GM18502 (cell line): ENCODE measurements at regions not wholly inside any gene's neighbourhood (a gene's known extent, or its start where the extent isn't known, plus 50 kb on each side); places are given as distances from the start of the nearest gene placed in this dataset.
"Not testable (repeated sequence)": the region's sequence is repeated elsewhere in the genome, so short reads cannot be mapped to it uniquely, and the experiment has no call there.

Experiments
- ATAC-seq: cut with Tn5 transposase; IDR thresholded peaks from one replicate; pipeline ENCODE4 v1.9.1; 2021; ENCODE audit warnings: mild to moderate bottlenecking; ENCODE audit not compliant: unreplicated experiment, poor library complexity

DNA sequence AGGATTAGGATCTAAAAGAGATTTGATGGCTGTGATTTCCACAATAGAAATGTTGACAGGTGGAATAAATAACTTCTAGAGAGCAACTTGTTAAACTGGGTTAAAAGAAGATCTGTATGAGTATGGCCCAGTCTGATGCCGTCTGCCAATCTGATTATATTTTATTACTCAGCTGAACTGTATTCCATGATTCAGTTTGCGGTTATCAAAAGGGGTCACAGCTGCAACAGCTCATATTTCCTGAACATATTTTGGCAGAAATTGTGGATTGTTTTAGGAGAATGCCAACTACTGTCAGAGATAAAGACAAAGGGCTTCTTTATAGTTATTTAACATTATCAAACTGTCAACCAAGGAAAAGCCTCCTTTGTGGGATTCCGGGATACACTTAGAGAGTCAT, 244.8 kb upstream of the MINDY3 start:
- ATAC-seq = no peak

DNA sequence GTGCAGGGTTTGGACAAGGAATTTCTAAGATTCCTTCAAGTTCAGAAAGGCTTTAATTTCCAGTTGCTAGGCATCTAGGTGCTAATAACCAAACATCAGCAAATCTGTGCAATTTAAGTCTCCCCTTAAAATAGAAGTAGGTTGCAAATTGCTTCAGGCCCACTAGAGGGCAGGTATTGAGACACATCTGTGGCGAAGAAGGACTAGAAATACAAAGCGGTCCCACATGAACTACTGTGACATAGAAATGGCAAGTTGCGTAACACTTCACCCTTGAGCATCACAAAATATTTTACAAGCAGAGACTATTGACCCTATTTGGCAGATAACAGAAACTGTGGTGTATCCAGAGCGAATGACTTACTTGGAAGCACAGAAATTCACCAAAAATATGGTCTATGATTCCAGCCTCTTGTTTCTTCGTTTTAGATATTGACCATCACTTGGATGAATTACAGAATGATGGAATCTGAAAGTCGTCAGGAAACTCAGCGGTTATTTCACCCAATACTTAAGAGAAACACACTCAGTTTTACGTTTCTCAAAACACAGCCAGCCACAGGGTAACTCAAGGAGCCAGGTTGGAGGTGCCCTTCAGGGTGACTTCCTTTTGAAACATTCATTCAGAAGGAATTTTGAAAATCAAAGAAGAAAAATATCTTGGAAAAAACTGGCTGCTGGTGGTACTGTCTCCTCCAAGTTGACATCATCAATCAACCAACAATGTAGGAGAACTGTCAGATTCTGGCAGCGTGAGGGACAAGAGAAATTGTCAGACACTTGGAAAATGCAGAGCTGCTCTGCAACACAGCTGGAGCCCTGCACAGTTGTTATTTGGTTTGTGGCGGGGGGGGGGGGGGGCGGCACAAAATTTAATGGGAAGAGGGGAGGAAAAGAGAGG, 256.3 kb upstream of the MINDY3 start:
- peak; percentile 65 for ATAC-seq

DNA sequence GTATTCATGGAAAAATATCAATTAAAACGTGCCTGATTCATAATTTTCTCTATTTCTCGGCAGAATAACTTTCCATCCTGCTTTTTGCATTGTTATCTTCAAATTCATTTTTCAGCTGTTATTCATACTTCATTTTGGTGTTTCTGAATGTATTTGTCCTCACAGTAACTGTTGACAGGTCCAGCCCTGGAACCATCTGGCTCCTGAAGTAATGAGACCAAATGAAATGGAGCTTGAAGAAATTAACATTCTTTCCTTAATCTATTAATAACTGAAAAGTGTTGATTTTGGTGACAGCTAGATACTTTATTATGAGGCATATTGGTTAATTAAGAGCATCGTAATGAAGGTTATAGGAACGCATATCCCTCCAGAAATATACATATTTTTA, 257.0 kb upstream of the MINDY3 start:
- no peak for ATAC-seq

DNA sequence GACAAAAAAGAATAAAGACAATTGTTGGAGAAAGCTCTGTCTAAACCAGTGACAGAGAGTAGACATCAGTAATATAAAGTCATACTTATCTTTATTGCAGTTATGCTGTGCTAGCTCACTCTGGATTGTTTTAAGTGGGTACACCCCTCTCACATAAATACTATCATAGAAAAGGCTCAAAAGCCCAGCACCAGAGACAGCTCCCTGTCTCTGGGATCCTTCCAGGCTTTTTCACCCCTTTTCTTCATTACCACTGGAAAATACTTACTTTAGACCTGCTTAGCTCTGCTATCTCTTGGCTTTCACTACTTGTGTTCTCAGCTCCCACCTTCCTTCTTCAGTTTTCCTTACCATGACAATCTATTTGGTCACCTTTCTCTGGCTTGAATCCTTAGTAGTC, 259.1 kb upstream of the MINDY3 start:
- ATAC-seq = no peak

DNA sequence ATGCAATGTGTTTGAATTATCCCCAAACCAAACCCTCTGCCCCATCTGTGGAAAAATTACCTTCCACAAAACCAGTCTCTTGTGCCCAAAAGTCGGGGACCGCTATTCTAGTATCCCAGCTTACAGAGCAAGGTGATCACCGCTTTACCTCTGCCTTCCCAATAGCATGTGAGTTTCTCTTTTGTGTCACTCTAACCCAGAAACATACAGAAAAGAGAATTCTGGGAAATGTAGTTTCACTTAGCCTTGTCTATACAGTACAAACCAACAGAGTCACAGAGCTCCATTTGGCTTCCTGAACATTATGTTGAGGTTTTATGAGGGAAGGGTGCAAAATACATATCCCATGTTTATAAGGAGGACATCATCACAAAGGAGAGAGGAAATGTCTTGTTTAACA, 260.3 kb upstream of the MINDY3 start:
- ATAC-seq = no peak

DNA sequence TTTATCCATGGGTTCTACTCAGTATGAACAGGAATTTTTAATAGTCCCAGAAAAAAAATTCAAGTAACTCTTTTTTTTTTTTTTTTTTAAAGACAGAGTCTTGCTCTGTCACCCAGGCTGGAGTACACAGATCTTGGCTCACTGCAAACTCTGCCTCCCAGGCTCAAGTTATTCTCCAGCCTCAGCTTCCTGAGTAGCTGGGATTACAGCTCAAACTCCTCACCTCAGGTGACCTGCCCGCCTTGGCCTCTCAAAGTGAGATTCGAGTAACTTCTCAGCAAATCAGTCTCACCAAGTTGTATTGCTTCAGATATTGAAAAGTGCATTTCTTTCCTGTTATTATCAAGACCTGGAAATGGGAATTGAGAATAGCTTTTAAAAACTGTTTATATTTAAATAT, 281.2 kb upstream of the MINDY3 start:
- ATAC-seq = no peak

DNA sequence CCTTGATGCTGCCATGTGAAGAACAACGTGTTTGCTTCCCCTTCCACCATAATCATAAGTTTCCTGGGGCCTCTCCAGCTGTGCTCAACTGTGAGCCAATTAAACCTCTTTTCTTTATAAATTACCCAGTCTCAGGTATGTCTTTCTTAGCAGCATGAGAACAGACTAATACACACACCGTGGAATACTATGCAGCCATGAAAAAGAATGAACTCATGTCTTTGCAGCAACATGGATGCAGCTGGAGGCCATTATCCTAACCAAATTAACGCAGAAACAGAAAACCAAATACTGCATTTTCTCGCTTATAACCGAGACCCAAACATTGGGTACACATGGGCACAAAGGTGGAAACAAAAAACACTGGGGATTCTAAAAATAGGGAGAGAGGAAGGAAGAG, 286.7 kb upstream of the MINDY3 start:
- ATAC-seq = no peak

DNA sequence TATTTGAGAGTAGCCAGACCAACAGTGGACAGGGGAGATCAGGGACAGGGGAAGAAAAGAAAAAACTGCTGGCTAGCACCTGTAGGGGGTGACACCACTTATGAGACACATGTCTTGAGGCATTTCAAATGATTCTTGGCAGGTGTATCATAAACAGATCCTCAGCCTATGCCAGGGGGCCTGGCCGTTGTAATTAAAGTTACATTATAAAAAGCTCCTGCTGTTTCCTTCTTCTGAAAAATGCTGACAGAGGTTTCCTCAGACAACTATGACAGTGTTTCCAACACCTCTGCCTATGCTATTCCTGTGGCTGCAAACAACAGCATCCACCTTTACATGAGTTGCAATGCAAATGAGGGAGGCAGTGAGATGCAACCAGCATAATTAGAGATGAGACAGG, 281.0 kb upstream of the PTER start:
- no peak for ATAC-seq

DNA sequence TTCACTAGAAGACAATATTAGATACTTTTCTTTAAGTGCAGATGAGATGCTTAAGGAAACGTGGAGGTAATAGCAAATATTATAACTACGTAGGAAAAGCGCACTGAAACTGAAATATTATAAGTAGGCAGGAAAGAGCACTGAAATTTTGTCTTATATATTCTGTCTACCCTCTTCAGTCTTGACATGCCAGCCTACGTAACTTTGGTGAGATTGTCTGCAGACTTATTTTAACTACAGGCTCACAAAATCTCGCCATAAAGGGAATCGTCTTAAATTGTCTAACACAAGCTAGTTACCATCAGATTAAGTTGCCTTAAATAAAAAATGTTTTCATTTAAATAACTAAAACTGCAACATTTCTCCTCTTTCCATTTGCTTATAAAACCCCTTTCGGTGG, 280.1 kb upstream of the PTER start:
- ATAC-seq = no peak

DNA sequence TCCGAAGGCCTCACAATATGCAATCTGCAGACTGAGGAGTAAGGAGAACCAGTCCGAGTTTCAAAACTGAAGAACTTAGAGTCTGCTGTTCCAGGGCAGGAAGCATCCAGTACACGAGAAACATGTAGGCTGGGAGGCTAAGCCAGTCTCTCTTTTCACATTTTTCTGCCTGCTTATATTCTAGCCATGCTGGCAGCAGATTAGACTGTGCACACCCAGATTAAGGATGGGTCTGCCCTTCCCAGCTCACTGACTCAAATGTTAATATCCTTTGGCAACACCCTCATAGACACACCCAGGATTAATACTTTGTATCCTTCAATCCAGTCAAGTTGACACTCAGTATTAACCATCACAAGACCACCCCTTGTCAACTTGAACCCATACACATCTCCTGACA, 271.7 kb upstream of the PTER start:
- ATAC-seq = not testable (repeated sequence)

DNA sequence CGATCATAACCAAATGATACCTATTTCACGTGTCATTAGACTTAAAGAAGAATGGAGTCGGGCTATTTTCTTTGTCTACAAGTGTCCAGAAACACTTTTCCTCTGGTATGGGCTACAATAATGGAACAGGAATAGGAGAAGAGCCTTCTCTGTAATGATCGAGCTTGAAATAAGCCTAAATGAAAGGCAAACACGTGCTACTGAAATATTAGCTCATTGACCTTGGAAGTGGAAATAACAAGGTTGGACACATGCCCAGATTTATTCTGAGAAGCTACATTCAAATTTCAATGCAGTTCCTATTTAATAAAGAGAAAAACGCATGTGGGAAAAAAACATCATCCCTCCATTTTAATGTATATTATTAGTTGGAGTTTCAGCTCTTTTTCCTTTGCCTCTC, 254.7 kb upstream of the PTER start:
- ATAC-seq = no peak

DNA sequence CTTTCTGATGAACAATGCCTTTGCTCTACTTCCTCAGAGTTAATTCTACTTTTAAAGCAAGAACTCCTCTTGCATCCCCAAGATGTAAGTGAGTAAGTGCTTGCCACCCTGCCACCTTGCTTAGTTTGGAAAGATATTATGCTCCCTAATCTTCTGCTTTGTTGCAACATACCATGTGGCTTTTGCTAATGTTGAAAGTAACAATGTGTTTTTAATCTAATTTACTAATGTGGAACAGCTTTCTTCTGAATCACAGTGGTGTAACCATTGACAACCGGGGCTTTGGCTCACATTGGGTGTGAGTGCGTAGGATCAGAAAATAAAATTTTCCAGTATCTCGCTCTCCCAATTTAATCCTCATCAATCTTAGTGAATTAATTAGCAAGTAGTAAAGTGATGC, 254.1 kb upstream of the PTER start:
- ATAC-seq = no peak

DNA sequence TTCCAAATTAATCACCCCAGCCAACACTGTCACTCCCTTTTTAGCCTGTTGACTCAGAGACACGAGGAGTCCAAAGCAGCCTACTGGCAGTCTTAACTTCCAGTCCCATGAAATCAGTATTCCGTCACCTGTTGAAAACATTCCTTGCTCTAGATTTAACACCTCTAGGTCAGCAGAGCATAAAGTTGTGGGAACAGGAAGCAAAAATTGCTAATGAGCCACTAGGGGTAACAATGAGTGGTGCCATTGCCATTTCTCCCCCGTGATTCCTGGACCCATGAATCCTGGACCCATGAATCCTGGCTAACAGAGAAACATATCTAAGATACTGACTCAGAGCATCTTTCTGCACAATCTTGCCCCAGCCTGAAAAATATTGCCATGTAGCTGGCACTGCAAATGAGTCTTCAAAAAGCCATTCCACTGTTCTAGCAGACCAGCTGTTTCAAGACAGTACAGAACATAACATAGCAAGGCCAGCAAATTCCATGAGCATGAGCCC, 252.7 kb upstream of the PTER start:
- no peak for ATAC-seq

DNA sequence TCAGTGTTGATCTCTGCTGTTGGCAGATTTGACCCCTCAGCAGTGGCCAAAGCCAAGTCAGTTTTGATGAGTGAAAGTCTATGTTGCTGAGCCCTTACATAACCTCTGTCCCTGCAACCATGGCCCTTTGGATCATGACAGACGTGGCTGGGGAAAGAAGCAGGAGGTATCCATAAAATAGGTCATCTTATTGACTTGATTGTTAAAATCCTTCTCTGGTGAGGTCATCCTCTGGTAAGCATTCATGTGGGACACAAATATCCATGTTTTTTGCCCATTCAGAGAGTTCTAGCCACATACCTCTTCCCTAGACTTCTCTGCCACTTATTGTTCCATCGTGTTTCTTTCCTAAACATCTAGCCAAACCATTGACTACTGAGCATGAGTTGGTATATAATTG, 251.9 kb upstream of the PTER start:
- no peak for ATAC-seq

DNA sequence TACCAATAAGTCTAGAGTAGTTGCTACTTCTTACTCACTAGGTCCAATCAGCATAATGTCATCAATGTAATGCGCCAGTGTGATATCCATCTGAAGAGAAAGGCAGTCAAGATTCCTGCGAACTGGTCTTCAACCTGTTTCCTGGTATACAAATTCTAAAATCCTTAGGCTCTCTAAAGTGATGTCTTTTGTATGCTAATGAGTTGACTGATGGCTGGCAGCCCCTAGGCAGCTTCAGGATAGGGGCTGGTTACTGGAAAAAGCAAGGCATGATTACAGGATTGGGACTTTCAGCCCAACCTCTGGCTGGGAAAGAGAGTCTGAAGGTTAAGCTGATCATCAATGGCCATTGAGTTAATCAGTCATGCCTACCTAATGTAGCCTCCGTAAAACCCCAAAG, 250.2 kb upstream of the PTER start:
- no peak for ATAC-seq

DNA sequence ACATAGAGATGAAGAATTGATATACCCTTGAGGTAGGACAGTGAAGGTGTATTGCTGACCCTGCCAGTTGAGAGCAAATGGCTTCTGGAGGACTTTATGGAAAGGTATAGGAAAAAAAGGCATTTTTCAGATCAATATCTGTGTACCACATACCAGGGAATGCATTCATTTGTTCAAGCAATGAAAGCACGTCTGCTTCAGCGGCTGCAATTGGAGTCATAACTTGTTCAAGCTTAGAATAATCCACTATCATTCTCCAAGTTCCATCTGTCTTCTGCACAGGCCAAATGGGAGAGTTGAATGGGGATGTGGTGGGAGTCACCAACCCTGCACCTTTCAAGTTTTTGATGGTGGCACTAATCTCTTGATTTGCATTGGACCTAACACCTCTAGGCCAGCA, 249.6 kb upstream of the PTER start:
- no peak for ATAC-seq

DNA sequence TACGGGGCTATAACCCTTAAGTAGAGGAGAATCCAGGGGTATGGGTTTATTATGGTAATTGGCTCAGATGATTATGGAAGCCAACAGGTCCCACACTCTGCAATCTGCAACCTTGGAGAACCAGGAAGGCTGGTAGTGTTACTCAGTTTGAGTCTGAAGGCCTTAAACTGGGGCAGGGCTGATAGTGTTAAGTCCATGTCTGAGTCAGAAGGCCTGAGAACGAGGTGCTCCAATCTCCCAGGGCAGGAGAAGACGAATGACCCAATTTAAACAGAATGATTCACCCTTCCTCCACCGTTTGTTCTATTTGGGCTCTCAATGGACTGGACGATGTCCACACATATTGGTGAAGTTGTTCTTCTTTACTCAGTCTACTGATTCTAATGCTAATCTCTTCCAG, 244.5 kb upstream of the PTER start:
- no peak for ATAC-seq

DNA sequence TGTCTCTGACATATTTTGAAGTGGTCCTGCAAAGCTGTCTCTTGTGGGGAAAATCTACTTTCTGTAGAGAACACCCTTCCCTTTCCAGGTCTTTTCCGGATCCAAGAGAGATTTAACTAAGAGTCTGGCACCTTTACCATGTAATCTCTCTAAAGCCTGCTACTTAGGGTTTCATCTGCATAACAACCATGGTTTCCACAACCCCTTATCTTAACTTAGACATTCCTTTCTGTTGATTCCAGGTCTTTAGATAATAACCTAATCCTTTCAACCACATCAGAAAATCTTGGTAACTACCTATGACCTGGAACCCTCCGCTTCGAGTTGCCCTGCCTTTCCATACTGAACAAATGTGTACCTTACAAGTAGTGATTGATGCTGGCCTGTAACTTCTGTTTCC, 243.6 kb upstream of the PTER start:
- no peak for ATAC-seq

DNA sequence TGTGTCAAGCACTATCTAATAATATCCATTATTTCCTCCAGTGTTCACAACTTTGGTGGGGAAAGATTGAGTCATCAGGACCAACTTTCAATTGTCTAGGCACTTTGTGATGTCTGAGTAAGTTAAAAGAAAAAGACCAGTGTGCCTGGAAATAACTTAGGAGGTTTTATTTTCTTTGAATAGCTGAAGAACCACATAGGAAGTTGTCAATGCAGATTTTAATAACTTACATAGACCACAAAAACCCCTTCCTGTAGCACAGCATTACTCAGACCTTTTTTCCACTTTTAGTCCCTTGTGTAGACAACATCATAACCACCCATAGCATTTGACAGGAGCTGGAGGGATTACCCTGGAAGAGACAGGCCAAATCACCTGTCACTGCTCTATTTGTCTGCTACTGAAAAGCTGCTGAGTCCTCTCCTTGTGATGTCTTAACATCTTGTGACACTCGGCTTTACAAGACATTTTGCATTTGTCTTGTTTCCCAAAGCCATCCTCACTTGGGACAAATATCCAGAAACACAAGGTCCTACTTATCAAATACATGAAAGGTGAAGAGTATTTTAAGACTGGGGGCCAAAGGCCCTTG, 241.5 kb upstream of the PTER start:
- ATAC-seq = peak; percentile 92

DNA sequence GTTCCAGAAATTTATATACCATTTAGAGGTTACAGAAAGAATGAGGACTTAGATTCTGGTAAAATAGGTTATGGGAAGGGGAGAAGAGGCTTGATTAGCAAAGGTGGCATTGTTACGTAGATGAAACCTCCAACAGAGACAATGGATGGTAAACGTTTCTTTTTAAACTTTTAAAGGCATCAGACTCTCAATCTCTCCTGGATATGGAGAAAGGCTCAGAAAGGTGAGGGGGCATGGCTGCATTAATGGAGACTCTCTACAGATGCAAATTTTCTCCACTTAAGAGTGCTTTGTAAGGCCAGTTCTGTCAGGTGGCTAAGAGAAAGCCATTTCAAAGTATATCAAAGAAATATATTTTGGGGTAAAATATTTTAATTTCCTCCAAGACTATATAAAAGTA, 240.9 kb upstream of the PTER start:
- ATAC-seq = no peak

DNA sequence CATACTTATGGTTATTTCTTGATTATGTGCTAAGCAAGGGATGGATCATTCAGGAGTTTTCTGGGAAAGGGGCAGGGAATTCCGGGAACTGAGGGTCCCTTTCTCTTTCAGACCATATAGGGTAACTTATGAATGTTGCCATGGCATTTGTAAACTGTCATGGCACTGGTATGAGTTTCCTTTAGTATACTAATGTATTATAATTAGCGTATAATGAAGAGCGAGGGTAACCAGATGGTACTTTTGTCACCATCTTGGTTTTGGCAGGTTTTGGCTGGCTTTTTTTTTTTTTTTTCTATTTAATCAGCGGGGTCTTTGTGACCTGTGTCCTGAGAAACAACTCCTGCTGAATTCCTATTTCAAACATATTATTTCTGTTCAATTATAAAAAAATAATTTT, 237.6 kb upstream of the PTER start:
- ATAC-seq = no peak

DNA sequence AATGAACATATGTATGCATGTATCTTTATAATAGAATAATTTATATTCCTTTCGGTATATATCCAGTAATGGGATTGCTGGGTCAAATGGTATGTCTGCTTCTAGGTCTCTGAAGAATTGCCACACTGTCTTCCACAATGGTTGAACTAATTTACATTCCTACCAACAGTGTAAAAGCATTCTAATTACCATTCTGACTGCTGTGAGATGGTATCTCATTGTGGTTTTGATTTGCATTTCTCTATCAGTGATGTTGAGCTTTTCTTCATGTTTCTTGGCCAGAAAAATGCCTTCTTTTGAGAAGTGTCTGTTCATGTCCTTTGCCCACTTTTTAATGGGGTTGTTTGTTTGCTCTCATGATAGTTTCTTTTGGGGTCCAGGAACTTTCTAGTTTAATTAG, 213.2 kb upstream of the PTER start:
- ATAC-seq = not testable (repeated sequence)
